HG03175 (cell line): ENCODE measurements at regions not wholly inside any gene's neighbourhood (a gene's known extent, or its start where the extent isn't known, plus 50 kb on each side); places are given as distances from the start of the nearest gene placed in this dataset.

Experiments
- ATAC-seq: cut with Tn5 transposase; IDR thresholded peaks from one replicate; pipeline ENCODE4 v1.9.1; 2021; ENCODE audit warnings: mild to moderate bottlenecking, moderate library complexity; ENCODE audit not compliant: unreplicated experiment

- ATAC-seq, result no peak
Observed at GRCh38 chr17:73723317-73723716, 79.1 kb upstream of the SDK2 start.

- no peak for ATAC-seq
Observed at GRCh38 chr17:73724341-73724740, 80.1 kb upstream of the SDK2 start.

GRCh38 chr17:73724990-73725389 is 80.7 kb upstream of the SDK2 start:
- ATAC-seq, result no peak

GRCh38 chr17:73725794-73726515 is 81.7 kb upstream of the SDK2 start:
- no peak for ATAC-seq

- no peak for ATAC-seq
Observed at GRCh38 chr17:73727941-73728340, 83.7 kb upstream of the SDK2 start.

GRCh38 chr17:73729101-73729500 is 84.9 kb upstream of the SDK2 start:
- no peak for ATAC-seq

- ATAC-seq, result no peak
Observed at GRCh38 chr17:73731733-73732132, 87.5 kb upstream of the SDK2 start.

- no peak for ATAC-seq
Observed at GRCh38 chr17:73733517-73733916, 89.3 kb upstream of the SDK2 start.

GRCh38 chr17:73735245-73735644 is 91.0 kb upstream of the SDK2 start:
- no peak for ATAC-seq

GRCh38 chr17:73738751-73739575 is 94.7 kb upstream of the SDK2 start:
- no peak for ATAC-seq

GRCh38 chr17:73740370-73740769 is 96.1 kb upstream of the SDK2 start:
- ATAC-seq, result no peak

GRCh38 chr17:73742948-73743381 is 98.7 kb upstream of the SDK2 start:
- ATAC-seq, result no peak

- no peak for ATAC-seq
Observed at GRCh38 chr17:73743518-73744201, 99.4 kb upstream of the SDK2 start.

GRCh38 chr17:73744411-73744810 is 100.2 kb upstream of the SDK2 start:
- no peak for ATAC-seq

- ATAC-seq, result no peak
Observed at GRCh38 chr17:73746314-73747073, 102.2 kb upstream of the SDK2 start.

- ATAC-seq, result no peak
Observed at GRCh38 chr17:73747221-73748002, 103.2 kb upstream of the SDK2 start.

GRCh38 chr17:73748508-73748907 is 104.3 kb upstream of the SDK2 start:
- ATAC-seq, result no peak

GRCh38 chr17:73749337-73749823 is 105.1 kb upstream of the SDK2 start:
- ATAC-seq, result no peak

- no peak for ATAC-seq
Observed at GRCh38 chr17:73749928-73750605, 105.8 kb upstream of the SDK2 start.
